H1 (cell line): ENCODE measurements at regions not wholly inside any gene's neighbourhood (a gene's known extent, or its start where the extent isn't known, plus 50 kb on each side); places are given as distances from the start of the nearest gene placed in this dataset.

Experiments
- CTCF ChIA-PET: fragments of 300-600 bp; sonication (Branson Sonifier 250); formaldehyde crosslinking; loops from one replicate; lab custom pipeline; 2021; ENCODE audit not compliant: partially characterized antibody; lab: Charles Lee
- POLR2A ChIA-PET: fragments of 300-600 bp; sonication (Branson Sonifier 250); formaldehyde crosslinking; loops from one replicate; lab custom pipeline; 2021; ENCODE audit warnings: inconsistent platforms; ENCODE audit not compliant: partially characterized antibody; lab: Charles Lee
- DNase-seq, 2 experiments: peaks; one replicate each; pipeline versions ENCODE4 v3.0.0 to v3.0.0-alpha.2; 2010 to 2022; ENCODE audit warnings: low spot score in 2 of 2, low read depth in 1 of 2, mixed read lengths in 1 of 2
- FAIRE-seq: peaks from 2 replicates; lab custom pipeline; 2011; peaks lifted over from hg19 to GRCh38; lab: Jason Lieb, UNC
- H2AFZ ChIP-seq: 2 replicates; pipeline ENCODE4 v1.8.1; 2012; ENCODE audit warnings: low read length, inconsistent platforms
- H2AK5ac ChIP-seq: 2 replicates; pipeline ENCODE4 v1.6.1; 2013; ENCODE audit warnings: low read depth, low read length
- H2BK120ac ChIP-seq: replicated peaks from 2 replicates; pipeline ENCODE3; 2013; ENCODE audit warnings: low read depth, low read length, inconsistent platforms
- H2BK12ac ChIP-seq: 2 replicates; pipeline ENCODE4 v1.6.1; 2013; ENCODE audit warnings: low read depth, low read length
- H2BK15ac ChIP-seq: 2 replicates; pipeline ENCODE4 v1.6.1; 2013; ENCODE audit warnings: low read length
- H2BK20ac ChIP-seq: 2 replicates; pipeline ENCODE4 v1.6.1; 2013; ENCODE audit warnings: low read length
- H2BK5ac ChIP-seq: 2 replicates; pipeline ENCODE4 v1.6.1; 2013; ENCODE audit warnings: low read depth, low read length
- H3K14ac ChIP-seq: 2 replicates; pipeline ENCODE4 v1.6.1; 2013; ENCODE audit warnings: inconsistent platforms; ENCODE audit not compliant: insufficient read length
- H3K18ac ChIP-seq: 2 replicates; pipeline ENCODE4 v1.6.1; 2013; ENCODE audit warnings: low read length; ENCODE audit errors: extremely low read depth
- H3K23ac ChIP-seq: 2 replicates; pipeline ENCODE4 v1.6.1; 2013; ENCODE audit warnings: inconsistent platforms; ENCODE audit not compliant: insufficient read length
- H3K23me2 ChIP-seq: 2 replicates; pipeline ENCODE4 v1.6.1; 2013; ENCODE audit warnings: low read depth, low read length
- H3K27ac ChIP-seq: 2 replicates; pipeline ENCODE4 v1.6.1; 2011; ENCODE audit warnings: low read depth, low read length, inconsistent platforms
- H3K27me3 ChIP-seq, 4 experiments: replicated peaks in 1 of 4; 1 replicate in 1 of 4; 2 replicates in 3 of 4; pipeline versions ENCODE4 v1.6.1 to v1.8.1; 2011 to 2013; ENCODE audit warnings: low read length in 3 of 4, mild to moderate bottlenecking in 3 of 4, inconsistent platforms in 2 of 4, mixed read lengths in 2 of 4, moderate library complexity in 1 of 4; ENCODE audit not compliant: control insufficient read depth in 3 of 4, insufficient read depth in 3 of 4; ENCODE audit errors: extremely low read depth in 1 of 4
- H3K36me3 ChIP-seq, 4 experiments: 2 replicates each; pipeline versions ENCODE4 v1.6.1 to v1.8.1; 2011 to 2013; ENCODE audit warnings: mild to moderate bottlenecking in 4 of 4, low read length in 3 of 4, moderate library complexity in 2 of 4, control low read depth in 1 of 4, inconsistent platforms in 1 of 4; ENCODE audit not compliant: insufficient read depth in 4 of 4, control insufficient read depth in 2 of 4
- H3K4ac ChIP-seq: replicated peaks from 2 replicates; pipeline ENCODE3; 2013; ENCODE audit warnings: low read length, low read depth, mixed read lengths, inconsistent platforms; ENCODE audit not compliant: insufficient read length
- H3K4me1 ChIP-seq, 4 experiments: replicated peaks in 1 of 4; 1 replicate in 1 of 4; 2 replicates in 3 of 4; pipeline versions ENCODE4 v1.6.1 to v1.8.1; 2011 to 2013; ENCODE audit warnings: low read length in 3 of 4, inconsistent platforms in 2 of 4, mixed read lengths in 1 of 4; ENCODE audit not compliant: insufficient read depth in 4 of 4, control insufficient read depth in 3 of 4
- H3K4me2 ChIP-seq, 2 experiments: 2 replicates each; pipeline versions ENCODE4 v1.6.1 to v1.8.1; 2011 to 2013; ENCODE audit warnings: low read depth in 2 of 2, low read length in 2 of 2, control low read depth in 1 of 2, inconsistent platforms in 1 of 2, mild to moderate bottlenecking in 1 of 2; ENCODE audit not compliant: insufficient read depth in 1 of 2
- H3K4me3 ChIP-seq, 4 experiments: fragments of 200-600, 300-600 bp in 1 of 4; sonication (generic), shearing (Covaris generic), sonication (Bioruptor Twin) in 1 of 4; 2 replicates each; pipeline versions ENCODE4 v1.5.1 to v1.8.1; 2011 to 2016; ENCODE audit warnings: low read length in 4 of 4, low read depth in 3 of 4, control low read depth in 2 of 4, inconsistent platforms in 2 of 4, mild to moderate bottlenecking in 2 of 4, mixed read lengths in 1 of 4, moderate library complexity in 1 of 4; ENCODE audit not compliant: insufficient read depth in 2 of 4; ENCODE audit errors: extremely low read depth in 1 of 4
- H3K56ac ChIP-seq: replicated peaks from 2 replicates; pipeline ENCODE3; 2013; ENCODE audit warnings: low read depth, mild to moderate bottlenecking, mixed read lengths, low read length, inconsistent platforms; ENCODE audit not compliant: insufficient read length
- H3K79me1 ChIP-seq: 2 replicates; pipeline ENCODE4 v1.6.1; 2013; ENCODE audit warnings: low read depth, low read length, control low read depth
- H3K79me2 ChIP-seq, 2 experiments: 2 replicates each; pipeline versions ENCODE4 v1.6.1 to v1.8.1; 2012 to 2013; ENCODE audit warnings: low read length in 2 of 2, mild to moderate bottlenecking in 2 of 2, inconsistent platforms in 1 of 2; ENCODE audit not compliant: insufficient read depth in 2 of 2, control insufficient read depth in 1 of 2
- H3K9ac ChIP-seq, 4 experiments: replicated peaks in 1 of 4; 1 replicate in 1 of 4; 2 replicates in 3 of 4; pipeline versions ENCODE4 v1.6.1 to v1.8.1; 2011 to 2013; ENCODE audit warnings: low read depth in 3 of 4, low read length in 3 of 4, control low read depth in 2 of 4, mild to moderate bottlenecking in 2 of 4, moderate library complexity in 2 of 4, inconsistent platforms in 1 of 4; ENCODE audit errors: extremely low read depth in 1 of 4
- H3K9me3 ChIP-seq, 2 experiments: 2 replicates each; pipeline versions ENCODE4 v1.6.1 to v1.8.1; 2012 to 2013; ENCODE audit warnings: mild to moderate bottlenecking in 2 of 2, moderate library complexity in 2 of 2, control low read depth in 1 of 2, inconsistent platforms in 1 of 2, low read depth in 1 of 2, low read length in 1 of 2, mixed read lengths in 1 of 2; ENCODE audit not compliant: insufficient read depth in 2 of 2
- H4K20me1 ChIP-seq, 2 experiments: replicated peaks in 1 of 2; 2 replicates each; pipeline versions ENCODE3 to v1.8.1; 2011 to 2013; ENCODE audit warnings: inconsistent platforms in 2 of 2, low read length in 2 of 2, mild to moderate bottlenecking in 1 of 2; ENCODE audit not compliant: insufficient read depth in 2 of 2, control insufficient read depth in 1 of 2
- H4K5ac ChIP-seq: 2 replicates; pipeline ENCODE4 v1.6.1; 2013; ENCODE audit warnings: low read length, low read depth, mixed read lengths, inconsistent platforms; ENCODE audit not compliant: insufficient read length
- H4K8ac ChIP-seq: 2 replicates; pipeline ENCODE4 v1.8.0; 2013; ENCODE audit warnings: mild to moderate bottlenecking, moderate library complexity, low read length, inconsistent platforms; ENCODE audit not compliant: insufficient read depth; ENCODE audit errors: extremely low read depth
- H4K91ac ChIP-seq: replicated peaks from 2 replicates; pipeline ENCODE3; 2013; ENCODE audit warnings: low read length, mixed read lengths, inconsistent platforms; ENCODE audit not compliant: insufficient read length
- NRF1 ChIP-seq: IDR thresholded peaks from 2 replicates; pipeline ENCODE4 v1.6.1; 2011; ENCODE audit warnings: mild to moderate bottlenecking, low read depth, low read length, improper control_type of control experiment
- WGBS, 2 experiments: shearing (Covaris generic) in 1 of 2; methylation state at CpG; one replicate each; pipeline versions ENCODE4 v1.1.6 to v1.1.7; 2013 to 2015; ENCODE audit warnings: low lambda C conversion rate in 2 of 2, mixed read lengths in 2 of 2, inconsistent platforms in 1 of 2, low coverage in 1 of 2, missing lambda C conversion rate in 1 of 2; ENCODE audit not compliant: insufficient replicate concordance in 2 of 2, insufficient coverage in 1 of 2, insufficient read length in 1 of 2; ENCODE audit errors: extremely low coverage in 1 of 2, missing lambda C conversion rate in 1 of 2; 5-methylcytosine and 5-hydroxymethylcytosine counted together

GRCh38 chr22:48520884-48521588 is 1306.6 kb downstream of the BRD1 start:
- no peak overlapping the region for H4K8ac ChIP-seq
- no peak overlapping the region for H3K23ac ChIP-seq
- no peak overlapping the region for H3K18ac ChIP-seq
- no peak overlapping the region for H2AFZ ChIP-seq
- peaks cover 3 to 23% of the 10 kb centered on the region in 2 experiments for H4K20me1 ChIP-seq
- ChIA-PET CTCF (interaction anchor here (0.7 to 0.9 kb wide), 2 partner anchors 18 to 43 kb away, joined by 3 read pairs; no protein-coding TSS in a partner anchor), POLR2A (no interaction called here)
- no peaks in the 10 kb centered on the region for H3K23me2 ChIP-seq
- no peaks in the 10 kb centered on the region for H3K79me2 ChIP-seq
- no peaks in the 10 kb centered on the region for H3K9me3 ChIP-seq
- H3K4ac ChIP-seq = no peak overlapping the region
- no peak overlapping the region for H2BK12ac ChIP-seq
- H3K27me3 ChIP-seq = no peaks in the 10 kb centered on the region
- no peak for FAIRE-seq
- no peak overlapping the region for H3K4me2 ChIP-seq
- no peak overlapping the region for H2BK20ac ChIP-seq
- H2BK15ac ChIP-seq = no peak overlapping the region
- DNase-seq = no peak
- WGBS, 2 experiments = 86% methylated on average over 12 of the region's 13 CpGs; no CpG with 5 or more reads in 1 of the 2 experiments
- peaks cover 10% of the 10 kb centered on the region; the same call in 1 of the 2 replicates for H3K79me1 ChIP-seq
- H3K14ac ChIP-seq = no peak overlapping the region
- H3K56ac ChIP-seq = no peak overlapping the region
- no peaks in the 10 kb centered on the region for H3K36me3 ChIP-seq
- no peak overlapping the region for H4K5ac ChIP-seq
- no peak overlapping the region for H3K4me3 ChIP-seq
- no peak overlapping the region for H4K91ac ChIP-seq
- no peak overlapping the region; the same call in 1 of the 2 replicates for H2BK5ac ChIP-seq
- H3K27ac ChIP-seq = no peak overlapping the region
- H3K4me1 ChIP-seq = peaks cover 0 to 6% (median 1%) of the 10 kb centered on the region in 4 experiments; a peak in 2 of 7 replicates
- no peak overlapping the region for H2BK120ac ChIP-seq
- no peak overlapping the region for H3K9ac ChIP-seq
- H2AK5ac ChIP-seq = no peak overlapping the region
- no peak for TF ChIP-seq NRF1
